WTC11 (cell line): ENCODE measurements at regions not wholly inside any gene's neighbourhood (a gene's known extent, or its start where the extent isn't known, plus 50 kb on each side); places are given as distances from the start of the nearest gene placed in this dataset.

Experiments
- ATAC-seq: fragments of 200-7000 bp; cut with Tn5 transposase; 2 replicates; pipeline ENCODE4 v1.10.0; 2021; ENCODE audit warnings: mild to moderate bottlenecking, moderate library complexity
- CTCF ChIA-PET: fragments of 300-600 bp; sonication (Branson Sonifier 250); formaldehyde crosslinking; loops from one replicate; lab custom pipeline; 2021; ENCODE audit warnings: antibody characterized with exemption; lab: Charles Lee
- POLR2A ChIA-PET: fragments of 350-600 bp; sonication (Branson Sonifier 250); formaldehyde crosslinking; loops from one replicate; lab custom pipeline; 2021; ENCODE audit warnings: antibody characterized with exemption; lab: Charles Lee
- DNase-seq: peaks from one replicate; pipeline ENCODE4 v3.0.0; 2021; ENCODE audit warnings: low spot score
- H3K27ac Mint-ChIP-seq: 2 replicates; pipeline ENCODE4 v1.8.0; 2021; ENCODE audit warnings: mixed read lengths
- H3K27me3 Mint-ChIP-seq: 2 replicates; pipeline ENCODE4 v1.8.0; 2021; ENCODE audit warnings: low read depth, mild to moderate bottlenecking, moderate library complexity, mixed read lengths
- H3K36me3 Mint-ChIP-seq: 2 replicates; pipeline ENCODE4 v1.8.0; 2021; ENCODE audit warnings: mixed read lengths
- H3K4me1 Mint-ChIP-seq: 2 replicates; pipeline ENCODE4 v1.8.0; 2022; ENCODE audit warnings: mixed read lengths
- H3K4me3 Mint-ChIP-seq: 2 replicates; pipeline ENCODE4 v1.8.0; 2021; ENCODE audit warnings: mild to moderate bottlenecking, moderate library complexity, mixed read lengths
- H3K9me3 Mint-ChIP-seq: 2 replicates; pipeline ENCODE4 v1.8.0; 2021; ENCODE audit warnings: mixed read lengths
- ATF3 ChIP-seq: sonication (generic); formaldehyde crosslinking; conservative IDR thresholded peaks from 2 replicates; pipeline ENCODE4 v1.8.1; 2022; ENCODE audit warnings: mild to moderate bottlenecking, missing genetic modification reagents
- CREB1 ChIP-seq: sonication (generic); formaldehyde crosslinking; IDR thresholded peaks from 2 replicates; pipeline ENCODE4 v1.8.0; 2023; ENCODE audit warnings: mild to moderate bottlenecking, missing genetic modification reagents
- ELF4 ChIP-seq: sonication (generic); formaldehyde crosslinking; IDR thresholded peaks from 2 replicates; pipeline ENCODE4 v1.8.1; 2022; ENCODE audit warnings: low read depth, mild to moderate bottlenecking, moderate library complexity, missing genetic modification reagents
- FOXJ3 ChIP-seq: sonication (generic); formaldehyde crosslinking; IDR thresholded peaks from 2 replicates; pipeline ENCODE4 v1.9.0; 2021; ENCODE audit warnings: missing genetic modification reagents, mild to moderate bottlenecking, borderline replicate concordance
- FOXK1 ChIP-seq: sonication (generic); formaldehyde crosslinking; IDR thresholded peaks from 2 replicates; pipeline ENCODE4 v1.8.0; 2022; ENCODE audit warnings: mild to moderate bottlenecking, moderate library complexity, missing genetic modification reagents
- GRHL2 ChIP-seq: fragments of 250-450 bp; sonication (Bioruptor Pico); IDR thresholded peaks from 2 replicates; pipeline ENCODE4 v1.8.0; 2022; ENCODE audit warnings: mild to moderate bottlenecking, moderate library complexity; ENCODE audit not compliant: insufficient replicate concordance, severe bottlenecking
- HMGA2 ChIP-seq: fragments of 250-450 bp; sonication (Bioruptor Pico); IDR thresholded peaks from 2 replicates; pipeline ENCODE4 v1.4.0; 2021; ENCODE audit warnings: mild to moderate bottlenecking, moderate library complexity
- JAZF1 ChIP-seq: fragments of 250-450 bp; sonication (Bioruptor Pico); IDR thresholded peaks from 2 replicates; pipeline ENCODE4 v1.9.0; 2021; ENCODE audit warnings: moderate library complexity, mild to moderate bottlenecking, inconsistent platforms
- MAX ChIP-seq: sonication (generic); formaldehyde crosslinking; IDR thresholded peaks from 2 replicates; pipeline ENCODE4 v1.8.0; 2022; ENCODE audit warnings: mild to moderate bottlenecking, missing genetic modification reagents
- NFATC4 ChIP-seq: fragments of 250-450 bp; sonication (Bioruptor Pico); IDR thresholded peaks from 2 replicates; pipeline ENCODE4 v1.9.0; 2021; ENCODE audit warnings: mild to moderate bottlenecking
- NFYB ChIP-seq: sonication (generic); formaldehyde crosslinking; conservative IDR thresholded peaks from 2 replicates; pipeline ENCODE4 v1.8.0; 2022; ENCODE audit warnings: low read depth, missing genetic modification reagents
- OVOL2 ChIP-seq: fragments of 250-450 bp; sonication (Bioruptor Pico); IDR thresholded peaks from 2 replicates; pipeline ENCODE4 v1.9.0; 2021; ENCODE audit warnings: mild to moderate bottlenecking, borderline replicate concordance
- TEAD1 ChIP-seq: sonication (generic); formaldehyde crosslinking; IDR thresholded peaks from 2 replicates; pipeline ENCODE4 v1.8.0; 2022; ENCODE audit warnings: mild to moderate bottlenecking, missing genetic modification reagents
- ZMAT4 ChIP-seq: fragments of 250-450 bp; sonication (Bioruptor Pico); IDR thresholded peaks from 2 replicates; pipeline ENCODE4 v1.9.0; 2021; ENCODE audit warnings: mild to moderate bottlenecking
- ZNF138 ChIP-seq: sonication (generic); formaldehyde crosslinking; conservative IDR thresholded peaks from 2 replicates; pipeline ENCODE4 v1.8.1; 2022; ENCODE audit warnings: mild to moderate bottlenecking, moderate library complexity, missing genetic modification reagents
- ZNF396 ChIP-seq: fragments of 250-450 bp; sonication (Bioruptor Pico); IDR thresholded peaks from 2 replicates; pipeline ENCODE4 v1.8.0; 2021; ENCODE audit warnings: mild to moderate bottlenecking, moderate library complexity, borderline replicate concordance
- ZNF423 ChIP-seq: fragments of 250-450 bp; sonication (Bioruptor Pico); IDR thresholded peaks from 2 replicates; pipeline ENCODE4 v2.1.2; 2022; ENCODE audit warnings: mild to moderate bottlenecking, moderate library complexity
- TF ChIP-seq, protein P1 (sequence below): sonication (generic); formaldehyde crosslinking; IDR thresholded peaks from 2 replicates; pipeline ENCODE4 v1.8.0; 2023; ENCODE audit warnings: missing genetic modification reagents, mild to moderate bottlenecking, borderline replicate concordance

DNA sequence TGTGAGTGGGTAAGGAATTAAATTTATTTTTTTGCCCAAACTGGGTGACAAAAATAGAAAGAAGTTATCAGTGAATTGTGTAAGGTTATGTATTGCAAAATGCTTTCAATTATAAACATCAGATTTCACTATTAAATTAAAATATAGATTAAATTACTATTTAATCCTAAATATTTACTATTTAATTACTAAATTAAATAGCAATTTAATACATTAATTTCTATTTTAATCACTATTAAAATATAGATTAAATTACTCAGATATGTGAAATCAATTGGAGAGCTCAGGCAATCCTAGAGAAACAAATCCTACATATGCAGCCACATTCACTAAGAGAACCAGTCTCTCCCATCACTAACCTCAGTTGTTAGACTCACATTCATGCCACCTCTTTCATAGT, 2075.8 kb downstream of the MRPL39 start:
- Mint-ChIP-seq H3K27me3 (no peaks in the 10 kb centered on the region), H3K4me1 (no peaks in the 10 kb centered on the region), H3K9me3 (peaks cover 8% of the 10 kb centered on the region), H3K27ac (no peak overlapping the region), H3K36me3 (no peaks in the 10 kb centered on the region), H3K4me3 (no peak overlapping the region)
- TF ChIP-seq ZNF138 (CRISPR knock-in tag) (no peak), HMGA2 (CRISPR knock-in tag) (peak; percentile 99), MAX (no peak)
- ATAC-seq (no peak), DNase-seq (no peak)
- CTCF ChIA-PET: no interaction called here
- POLR2A ChIA-PET: no interaction called here

- POLR2A ChIA-PET: no interaction called here
- Mint-ChIP-seq H3K4me3 (no peak overlapping the region), H3K4me1 (no peaks in the 10 kb centered on the region), H3K27ac (no peak overlapping the region), H3K27me3 (no peaks in the 10 kb centered on the region), H3K36me3 (no peaks in the 10 kb centered on the region), H3K9me3 (peaks cover 13% of the 10 kb centered on the region)
- DNase-seq (no peak), ATAC-seq (no peak)
- CTCF ChIA-PET: no interaction called here
- TF ChIP-seq FOXJ3: no peak
- no peak for TF ChIP-seq GRHL2 (CRISPR knock-in tag)
- TF ChIP-seq, protein P1, sequence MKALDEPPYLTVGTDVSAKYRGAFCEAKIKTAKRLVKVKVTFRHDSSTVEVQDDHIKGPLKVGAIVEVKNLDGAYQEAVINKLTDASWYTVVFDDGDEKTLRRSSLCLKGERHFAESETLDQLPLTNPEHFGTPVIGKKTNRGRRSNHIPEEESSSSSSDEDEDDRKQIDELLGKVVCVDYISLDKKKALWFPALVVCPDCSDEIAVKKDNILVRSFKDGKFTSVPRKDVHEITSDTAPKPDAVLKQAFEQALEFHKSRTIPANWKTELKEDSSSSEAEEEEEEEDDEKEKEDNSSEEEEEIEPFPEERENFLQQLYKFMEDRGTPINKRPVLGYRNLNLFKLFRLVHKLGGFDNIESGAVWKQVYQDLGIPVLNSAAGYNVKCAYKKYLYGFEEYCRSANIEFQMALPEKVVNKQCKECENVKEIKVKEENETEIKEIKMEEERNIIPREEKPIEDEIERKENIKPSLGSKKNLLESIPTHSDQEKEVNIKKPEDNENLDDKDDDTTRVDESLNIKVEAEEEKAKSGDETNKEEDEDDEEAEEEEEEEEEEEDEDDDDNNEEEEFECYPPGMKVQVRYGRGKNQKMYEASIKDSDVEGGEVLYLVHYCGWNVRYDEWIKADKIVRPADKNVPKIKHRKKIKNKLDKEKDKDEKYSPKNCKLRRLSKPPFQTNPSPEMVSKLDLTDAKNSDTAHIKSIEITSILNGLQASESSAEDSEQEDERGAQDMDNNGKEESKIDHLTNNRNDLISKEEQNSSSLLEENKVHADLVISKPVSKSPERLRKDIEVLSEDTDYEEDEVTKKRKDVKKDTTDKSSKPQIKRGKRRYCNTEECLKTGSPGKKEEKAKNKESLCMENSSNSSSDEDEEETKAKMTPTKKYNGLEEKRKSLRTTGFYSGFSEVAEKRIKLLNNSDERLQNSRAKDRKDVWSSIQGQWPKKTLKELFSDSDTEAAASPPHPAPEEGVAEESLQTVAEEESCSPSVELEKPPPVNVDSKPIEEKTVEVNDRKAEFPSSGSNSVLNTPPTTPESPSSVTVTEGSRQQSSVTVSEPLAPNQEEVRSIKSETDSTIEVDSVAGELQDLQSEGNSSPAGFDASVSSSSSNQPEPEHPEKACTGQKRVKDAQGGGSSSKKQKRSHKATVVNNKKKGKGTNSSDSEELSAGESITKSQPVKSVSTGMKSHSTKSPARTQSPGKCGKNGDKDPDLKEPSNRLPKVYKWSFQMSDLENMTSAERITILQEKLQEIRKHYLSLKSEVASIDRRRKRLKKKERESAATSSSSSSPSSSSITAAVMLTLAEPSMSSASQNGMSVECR (CRISPR knock-in tag): no peak
- TF ChIP-seq JAZF1: no peak
- TF ChIP-seq ATF3 (CRISPR knock-in tag): no peak
Measured at GRCh38 chr21:23524685-23525084, 2082.6 kb downstream of the MRPL39 start.

DNA sequence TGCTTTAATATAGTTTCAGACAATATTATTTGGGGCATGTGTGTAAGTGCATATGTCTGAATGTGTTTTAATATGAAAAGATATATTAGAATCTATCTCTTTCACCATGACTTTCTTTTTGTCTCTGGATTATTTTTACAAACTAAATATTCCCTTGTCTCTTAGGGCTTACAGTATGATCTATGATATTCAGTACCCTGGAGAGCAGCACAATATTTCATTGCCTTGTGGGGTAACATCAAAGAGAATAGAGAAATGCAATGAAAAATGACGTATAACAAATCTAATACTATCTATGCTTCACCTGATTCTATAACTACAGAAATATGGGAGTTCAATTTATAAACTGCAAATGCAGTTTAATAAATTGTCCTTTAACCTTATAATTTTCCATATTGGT, 2084.5 kb downstream of the MRPL39 start:
- H3K36me3 Mint-ChIP-seq: no peaks in the 10 kb centered on the region
- H3K4me3 Mint-ChIP-seq: no peak overlapping the region
- no peak overlapping the region for H3K27ac Mint-ChIP-seq
- POLR2A ChIA-PET: no interaction called here
- TF ChIP-seq NFATC4: no peak
- TF ChIP-seq OVOL2 (CRISPR knock-in tag): no peak
- TF ChIP-seq CREB1: no peak
- no peak for TF ChIP-seq NFYB (CRISPR knock-in tag)
- no peak for TF ChIP-seq ZMAT4 (CRISPR knock-in tag)
- TF ChIP-seq ZNF396 (CRISPR knock-in tag): no peak
- TF ChIP-seq, protein P1 (CRISPR knock-in tag): no peak
- TF ChIP-seq ZNF423 (CRISPR knock-in tag): no peak
- no peak for TF ChIP-seq ELF4 (CRISPR knock-in tag)
- TF ChIP-seq FOXK1 (CRISPR knock-in tag): no peak
- no peak for TF ChIP-seq TEAD1 (CRISPR knock-in tag)
- CTCF ChIA-PET: no interaction called here
- peaks cover 7% of the 10 kb centered on the region for H3K9me3 Mint-ChIP-seq
- no peaks in the 10 kb centered on the region for H3K4me1 Mint-ChIP-seq
- no peak for ATAC-seq
- H3K27me3 Mint-ChIP-seq: no peaks in the 10 kb centered on the region
- DNase-seq: no peak
